GM23338 (cell line): ENCODE measurements at regions not wholly inside any gene's neighbourhood (a gene's known extent, or its start where the extent isn't known, plus 50 kb on each side); places are given as distances from the start of the nearest gene placed in this dataset.
A peak's percentile ranks its signal among the peaks of the same experiment; 100 is the strongest.

Source experiments
- ATAC-seq: fragments of 200-7000 bp; cut with Tn5 transposase; 3 replicates; pipeline ENCODE4 v1.9.1; 2020
- DNase-seq: peaks from one replicate; pipeline ENCODE4 v3.0.0-alpha.2; 2015; ENCODE audit warnings: low spot score
- H2AFZ ChIP-seq: fragments of 200-600 bp; sonication (generic); 2 replicates; pipeline ENCODE4 v1.8.0; 2016; ENCODE audit warnings: antibody characterized with exemption, mild to moderate bottlenecking, moderate library complexity
- H3F3A ChIP-seq: fragments of 200-600 bp; sonication (generic); replicated peaks from 2 replicates; pipeline ENCODE4 v1.8.0; 2017; ENCODE audit warnings: antibody characterized with exemption, mixed run types, low read depth
- H3K27ac ChIP-seq: fragments of 200-600 bp; sonication (generic); 2 replicates; pipeline ENCODE4 v1.6.1; 2016; ENCODE audit warnings: low read depth
- H3K27me3 ChIP-seq: fragments of 200-600 bp; sonication (generic); 2 replicates; pipeline ENCODE4 v1.8.0; 2016; ENCODE audit warnings: mild to moderate bottlenecking, mixed run types, moderate library complexity; ENCODE audit not compliant: insufficient read depth
- H3K36me3 ChIP-seq: fragments of 200-600 bp; sonication (generic); 2 replicates; pipeline ENCODE4 v1.8.0; 2016; ENCODE audit warnings: mild to moderate bottlenecking; ENCODE audit not compliant: insufficient read depth
- H3K4me1 ChIP-seq: fragments of 200-600 bp; sonication (generic); 2 replicates; pipeline ENCODE4 v1.8.0; 2016; ENCODE audit warnings: mild to moderate bottlenecking, moderate library complexity; ENCODE audit not compliant: insufficient read depth
- H3K4me2 ChIP-seq: fragments of 200-600 bp; sonication (generic); 2 replicates; pipeline ENCODE4 v1.7.1; 2017; ENCODE audit warnings: mixed run types
- H3K4me3 ChIP-seq: fragments of 200-600 bp; sonication (generic); 2 replicates; pipeline ENCODE4 v1.6.1; 2016; ENCODE audit warnings: mixed run types
- H3K79me2 ChIP-seq: fragments of 200-600 bp; sonication (generic); replicated peaks from 2 replicates; pipeline ENCODE4 v1.8.0; 2017; ENCODE audit warnings: mild to moderate bottlenecking; ENCODE audit not compliant: insufficient read depth
- H3K9me2 ChIP-seq: fragments of 200-600 bp; sonication (generic); 2 replicates; pipeline ENCODE4 v1.8.0; 2017; ENCODE audit not compliant: insufficient read depth
- H4K20me1 ChIP-seq: fragments of 200-600 bp; sonication (generic); replicated peaks from 2 replicates; pipeline ENCODE4 v1.8.0; 2017; ENCODE audit warnings: mild to moderate bottlenecking; ENCODE audit not compliant: insufficient read depth
- H3K27ac Mint-ChIP-seq: 2 replicates; pipeline ENCODE4 v1.8.0; 2020; ENCODE audit warnings: inconsistent platforms, mild to moderate bottlenecking, moderate library complexity, mixed read lengths
- H3K27me3 Mint-ChIP-seq: 3 replicates; pipeline ENCODE4 v1.8.0; 2022; ENCODE audit warnings: low read depth, mild to moderate bottlenecking, moderate library complexity, mixed read lengths, inconsistent platforms; ENCODE audit not compliant: insufficient read depth, poor library complexity
- H3K36me3 Mint-ChIP-seq: 3 replicates; pipeline ENCODE4 v1.8.0; 2021; ENCODE audit warnings: low read depth, mild to moderate bottlenecking, inconsistent platforms, moderate library complexity, mixed read lengths
- H3K4me1 Mint-ChIP-seq: 3 replicates; pipeline ENCODE4 v1.8.0; 2020; ENCODE audit warnings: mild to moderate bottlenecking, inconsistent platforms, mixed read lengths
- H3K4me3 Mint-ChIP-seq: 3 replicates; pipeline ENCODE4 v1.8.0; 2021; ENCODE audit warnings: moderate library complexity, mild to moderate bottlenecking, inconsistent platforms, mixed read lengths
- H3K9me3 Mint-ChIP-seq: 3 replicates; pipeline ENCODE4 v1.8.0; 2020; ENCODE audit warnings: moderate library complexity, mild to moderate bottlenecking, inconsistent platforms, mixed read lengths
- CREB1 ChIP-seq: fragments of 250-450 bp; sonication (Bioruptor Pico); IDR thresholded peaks from 2 replicates; pipeline ENCODE4 v1.5.0; 2020; ENCODE audit warnings: low read depth, mild to moderate bottlenecking, moderate library complexity
- EZH2 ChIP-seq: fragments of 200-600 bp; sonication (generic); IDR thresholded peaks from one replicate; pipeline ENCODE4 v1.8.0; 2017; ENCODE audit warnings: antibody characterized with exemption, mild to moderate bottlenecking, low read depth; ENCODE audit not compliant: unreplicated experiment
- EZH2phosphoT487 ChIP-seq: fragments of 200-600 bp; sonication (generic); IDR thresholded peaks from one replicate; pipeline ENCODE4 v1.8.1; 2018; ENCODE audit warnings: antibody characterized with exemption; ENCODE audit not compliant: unreplicated experiment
- JUNB ChIP-seq: IDR thresholded peaks from one replicate; pipeline ENCODE4 v1.6.1; 2016; ENCODE audit warnings: antibody characterized with exemption; ENCODE audit not compliant: unreplicated experiment
- NANOG ChIP-seq: IDR thresholded peaks from 2 replicates; pipeline ENCODE4 v1.6.1; 2016; ENCODE audit warnings: antibody characterized with exemption, borderline replicate concordance
- STAT1 ChIP-seq: IDR thresholded peaks from one replicate; pipeline ENCODE4 v1.6.1; 2016; ENCODE audit warnings: antibody characterized with exemption; ENCODE audit not compliant: unreplicated experiment
- ZNF114 ChIP-seq: fragments of 250-450 bp; sonication (Bioruptor Pico); IDR thresholded peaks from 2 replicates; pipeline ENCODE4 v1.5.0; 2020; ENCODE audit warnings: mild to moderate bottlenecking, moderate library complexity
- ZNF331 ChIP-seq: fragments of 250-450 bp; sonication (Bioruptor Pico); IDR thresholded peaks from 2 replicates; pipeline ENCODE4 v1.5.0; 2020; ENCODE audit warnings: low read depth, mild to moderate bottlenecking, moderate library complexity
- TF ChIP-seq, protein P1 (sequence below): IDR thresholded peaks from 2 replicates; pipeline ENCODE4 v1.6.1; 2016; ENCODE audit warnings: antibody characterized with exemption
- TF ChIP-seq, protein P2 (sequence below): IDR thresholded peaks from one replicate; pipeline ENCODE4 v1.6.1; 2018; ENCODE audit warnings: antibody characterized with exemption; ENCODE audit not compliant: unreplicated experiment

DNA sequence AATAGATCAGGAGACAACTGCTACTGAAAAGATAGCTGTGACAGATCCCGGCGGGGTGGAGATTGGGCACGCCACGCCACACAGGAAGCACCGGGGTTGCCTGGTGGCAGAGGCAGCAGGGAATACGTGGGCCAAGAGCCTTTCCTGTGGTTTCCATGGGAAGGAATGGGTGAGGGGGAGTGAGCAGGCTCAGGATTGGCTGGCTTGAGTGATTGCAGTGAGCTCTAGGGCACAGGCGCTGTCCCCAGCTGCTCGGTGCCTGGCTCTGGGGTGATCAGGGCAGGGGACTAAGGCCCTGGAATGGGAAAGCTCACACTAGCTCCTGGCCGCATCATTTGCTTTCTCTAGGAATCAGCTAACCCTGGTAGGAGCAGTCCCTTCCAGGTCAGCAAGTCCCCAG is 166.1 kb downstream of the USP12 start:
- ATAC-seq (peak; percentile 51), DNase-seq (peak; percentile 22)
- Mint-ChIP-seq H3K27me3 (peaks cover 19% of the 10 kb centered on the region), H3K4me3 (no peak overlapping the region), H3K27ac (no peak overlapping the region), H3K4me1 (peaks cover 23% of the 10 kb centered on the region), H3K36me3 (no peaks in the 10 kb centered on the region), H3K9me3 (no peaks in the 10 kb centered on the region)
- no peaks in the 10 kb centered on the region; the same call in 1 of the 2 replicates for H3F3A ChIP-seq
- H3K36me3 ChIP-seq, result no peaks in the 10 kb centered on the region
- no peaks in the 10 kb centered on the region for H3K79me2 ChIP-seq
- H2AFZ ChIP-seq, result no peak overlapping the region; the same call in 1 of the 2 replicates
- no peak for TF ChIP-seq JUNB
- no peak for TF ChIP-seq EZH2
- TF ChIP-seq, protein P1, sequence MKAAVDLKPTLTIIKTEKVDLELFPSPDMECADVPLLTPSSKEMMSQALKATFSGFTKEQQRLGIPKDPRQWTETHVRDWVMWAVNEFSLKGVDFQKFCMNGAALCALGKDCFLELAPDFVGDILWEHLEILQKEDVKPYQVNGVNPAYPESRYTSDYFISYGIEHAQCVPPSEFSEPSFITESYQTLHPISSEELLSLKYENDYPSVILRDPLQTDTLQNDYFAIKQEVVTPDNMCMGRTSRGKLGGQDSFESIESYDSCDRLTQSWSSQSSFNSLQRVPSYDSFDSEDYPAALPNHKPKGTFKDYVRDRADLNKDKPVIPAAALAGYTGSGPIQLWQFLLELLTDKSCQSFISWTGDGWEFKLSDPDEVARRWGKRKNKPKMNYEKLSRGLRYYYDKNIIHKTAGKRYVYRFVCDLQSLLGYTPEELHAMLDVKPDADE, result no peak
- TF ChIP-seq EZH2phosphoT487, result no peak
- TF ChIP-seq ZNF331 (CRISPR knock-in tag), result no peak
- 0 out of 2 replicates have a peak, but pooled peaks cover 4% of the 10 kb centered on the region for H3K9me2 ChIP-seq
- H3K4me2 ChIP-seq, result peak overlapping the region; percentile 95; the same call in 1 of the 2 replicates
- no peak overlapping the region for H3K27ac ChIP-seq
- peaks cover 13% of the 10 kb centered on the region; the same call in 1 of the 2 replicates for H3K4me1 ChIP-seq
- no peak overlapping the region for H3K4me3 ChIP-seq
- H4K20me1 ChIP-seq, result no peaks in the 10 kb centered on the region
- H3K27me3 ChIP-seq, result peaks cover 21% of the 10 kb centered on the region; the same call in 1 of the 2 replicates

- H3K9me2 ChIP-seq, result 0 out of 2 replicates have a peak, but pooled peaks cover 4% of the 10 kb centered on the region
- H3K36me3 Mint-ChIP-seq, result no peaks in the 10 kb centered on the region
- TF ChIP-seq EZH2phosphoT487 (no peak), STAT1 (no peak), CREB1 (CRISPR knock-in tag) (no peak)
Measured at GRCh38 chr13:27004866-27005265, 166.7 kb downstream of the USP12 start.

DNA sequence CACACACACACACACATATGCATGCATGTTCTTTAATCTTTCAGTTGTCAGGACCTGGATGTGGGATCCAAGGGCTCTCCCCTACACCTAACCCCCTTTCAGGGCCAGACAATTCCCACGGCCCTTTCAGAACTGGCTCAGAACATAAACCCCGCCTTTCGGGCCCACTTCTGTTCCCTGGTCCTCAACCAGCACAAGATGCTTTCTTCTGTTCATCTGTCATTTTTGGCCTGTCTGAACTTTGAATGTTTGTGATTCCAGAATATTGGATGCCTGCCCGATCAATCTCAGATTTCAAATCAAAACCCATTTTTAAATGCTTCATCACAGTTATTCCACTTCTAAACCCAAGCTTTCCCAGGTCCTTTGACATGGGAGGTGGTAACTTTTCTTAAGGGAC is 167.3 kb downstream of the USP12 start:
- Mint-ChIP-seq H3K4me3 (no peak overlapping the region), H3K27me3 (peaks cover 19% of the 10 kb centered on the region), H3K36me3 (no peaks in the 10 kb centered on the region), H3K9me3 (no peaks in the 10 kb centered on the region), H3K27ac (no peak overlapping the region), H3K4me1 (peaks cover 23% of the 10 kb centered on the region)
- Histone ChIP-seq H2AFZ (peak overlapping the region; percentile 63; the same call in 1 of the 2 replicates), H3K79me2 (no peaks in the 10 kb centered on the region), H4K20me1 (no peaks in the 10 kb centered on the region), H3K9me2 (0 out of 2 replicates have a peak, but pooled peaks cover 4% of the 10 kb centered on the region), H3K36me3 (no peaks in the 10 kb centered on the region), H3K27me3 (peaks cover 21% of the 10 kb centered on the region; the same call in 1 of the 2 replicates), H3K4me2 (no peak overlapping the region), H3K4me3 (no peak overlapping the region), H3K4me1 (peaks cover 13% of the 10 kb centered on the region; the same call in 1 of the 2 replicates), H3F3A (no peaks in the 10 kb centered on the region; the same call in 1 of the 2 replicates), H3K27ac (no peak overlapping the region)
- no peak for DNase-seq
- ATAC-seq, result no peak
- TF ChIP-seq JUNB (no peak), CREB1 (CRISPR knock-in tag) (no peak), EZH2phosphoT487 (no peak), ZNF331 (CRISPR knock-in tag) (no peak), ZNF114 (CRISPR knock-in tag) (no peak), NANOG (no peak), STAT1 (no peak)
- TF ChIP-seq, protein P2, sequence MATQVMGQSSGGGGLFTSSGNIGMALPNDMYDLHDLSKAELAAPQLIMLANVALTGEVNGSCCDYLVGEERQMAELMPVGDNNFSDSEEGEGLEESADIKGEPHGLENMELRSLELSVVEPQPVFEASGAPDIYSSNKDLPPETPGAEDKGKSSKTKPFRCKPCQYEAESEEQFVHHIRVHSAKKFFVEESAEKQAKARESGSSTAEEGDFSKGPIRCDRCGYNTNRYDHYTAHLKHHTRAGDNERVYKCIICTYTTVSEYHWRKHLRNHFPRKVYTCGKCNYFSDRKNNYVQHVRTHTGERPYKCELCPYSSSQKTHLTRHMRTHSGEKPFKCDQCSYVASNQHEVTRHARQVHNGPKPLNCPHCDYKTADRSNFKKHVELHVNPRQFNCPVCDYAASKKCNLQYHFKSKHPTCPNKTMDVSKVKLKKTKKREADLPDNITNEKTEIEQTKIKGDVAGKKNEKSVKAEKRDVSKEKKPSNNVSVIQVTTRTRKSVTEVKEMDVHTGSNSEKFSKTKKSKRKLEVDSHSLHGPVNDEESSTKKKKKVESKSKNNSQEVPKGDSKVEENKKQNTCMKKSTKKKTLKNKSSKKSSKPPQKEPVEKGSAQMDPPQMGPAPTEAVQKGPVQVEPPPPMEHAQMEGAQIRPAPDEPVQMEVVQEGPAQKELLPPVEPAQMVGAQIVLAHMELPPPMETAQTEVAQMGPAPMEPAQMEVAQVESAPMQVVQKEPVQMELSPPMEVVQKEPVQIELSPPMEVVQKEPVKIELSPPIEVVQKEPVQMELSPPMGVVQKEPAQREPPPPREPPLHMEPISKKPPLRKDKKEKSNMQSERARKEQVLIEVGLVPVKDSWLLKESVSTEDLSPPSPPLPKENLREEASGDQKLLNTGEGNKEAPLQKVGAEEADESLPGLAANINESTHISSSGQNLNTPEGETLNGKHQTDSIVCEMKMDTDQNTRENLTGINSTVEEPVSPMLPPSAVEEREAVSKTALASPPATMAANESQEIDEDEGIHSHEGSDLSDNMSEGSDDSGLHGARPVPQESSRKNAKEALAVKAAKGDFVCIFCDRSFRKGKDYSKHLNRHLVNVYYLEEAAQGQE, result no peak
- TF ChIP-seq, protein P1, result no peak

More at GRCh38 chr13:27004866-27005265, 166.7 kb downstream of the USP12 start:
- Mint-ChIP-seq H3K4me1 (peaks cover 23% of the 10 kb centered on the region), H3K4me3 (no peak overlapping the region), H3K27ac (no peak overlapping the region), H3K9me3 (no peaks in the 10 kb centered on the region), H3K27me3 (peaks cover 19% of the 10 kb centered on the region)
- Histone ChIP-seq H3K4me3 (no peak overlapping the region), H3K4me1 (peaks cover 13% of the 10 kb centered on the region; the same call in 1 of the 2 replicates), H3K4me2 (no peak overlapping the region), H2AFZ (peak overlapping the region; percentile 63), H3K36me3 (no peaks in the 10 kb centered on the region), H3K27ac (no peak overlapping the region), H3K79me2 (no peaks in the 10 kb centered on the region), H3F3A (no peaks in the 10 kb centered on the region; the same call in 1 of the 2 replicates), H3K27me3 (peaks cover 21% of the 10 kb centered on the region; the same call in 1 of the 2 replicates), H4K20me1 (no peaks in the 10 kb centered on the region)
- DNase-seq (no peak), ATAC-seq (peak; percentile 13; the same call in 2 of the 3 replicates)
